ENCODE measurements at regions not wholly inside any gene's neighbourhood (a gene's known extent, or its start where the extent isn't known, plus 50 kb on each side); places are given as distances from the start of the nearest gene placed in this dataset.

DNA sequence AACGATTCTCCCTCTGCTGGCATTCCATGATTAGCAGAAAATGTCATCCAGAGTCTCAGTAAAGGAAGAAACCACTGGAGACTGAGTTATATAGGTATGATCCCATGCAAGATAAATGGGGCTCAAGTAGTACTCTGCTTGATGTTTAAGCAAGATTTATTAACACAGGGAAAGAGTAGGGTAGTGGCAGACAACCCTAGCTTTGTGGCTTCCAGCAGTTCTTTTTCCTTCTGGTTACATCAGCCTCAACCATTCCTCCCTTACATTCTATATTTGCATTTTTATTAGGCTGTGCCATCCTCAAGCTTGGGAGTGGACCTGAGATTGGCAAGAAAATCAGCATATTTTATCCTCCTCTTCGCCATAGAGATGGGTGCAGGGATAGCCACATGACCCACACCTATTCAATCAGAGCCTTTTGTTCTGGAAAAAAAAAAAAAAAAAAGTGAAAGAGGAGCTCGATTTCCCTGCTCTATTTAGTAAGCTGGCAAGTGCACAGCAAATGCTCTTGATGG is 402.1 kb downstream of the ZNF536 start:
- no peak for DNase-seq

DNA sequence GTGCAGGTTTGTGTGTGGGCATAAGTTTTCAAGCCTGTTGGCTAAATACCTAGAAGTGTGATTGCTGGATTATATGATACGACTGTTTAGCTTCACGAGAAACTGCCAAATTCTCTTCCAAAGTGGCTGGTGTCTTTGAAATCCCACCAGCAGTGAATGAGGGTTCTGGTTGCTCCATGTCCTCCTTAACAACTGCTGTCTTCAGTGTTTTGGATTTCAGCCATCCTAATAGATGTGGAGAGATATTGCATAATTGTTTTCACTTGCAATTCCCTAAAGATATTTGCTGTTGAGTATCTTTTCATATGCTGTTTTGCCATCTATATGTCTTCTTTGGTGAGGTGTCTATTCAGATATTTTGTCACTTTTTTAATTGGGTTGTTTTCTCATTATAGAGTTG is 390.5 kb downstream of the ZNF536 start:
- no peak for DNase-seq

DNA sequence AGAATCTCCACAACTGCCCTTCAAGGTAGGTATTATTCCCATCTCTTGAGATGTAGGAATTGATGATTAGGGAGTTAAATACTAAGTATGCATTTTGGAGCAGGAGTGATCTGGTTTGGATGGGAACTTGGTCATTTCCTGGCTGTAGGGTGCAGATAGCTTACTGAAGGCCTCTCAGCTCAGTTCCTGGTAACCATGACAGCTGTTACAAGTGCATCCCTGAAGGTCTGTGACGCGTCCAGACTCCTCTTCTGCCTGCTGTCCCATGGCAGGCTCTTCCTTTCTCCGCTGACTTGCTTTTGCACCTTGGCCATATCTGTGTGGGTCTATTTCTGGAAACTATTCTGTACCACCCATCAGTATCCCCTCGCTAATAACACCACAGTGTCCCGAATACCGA is 387.8 kb downstream of the ZNF536 start:
- no peak for DNase-seq

DNA sequence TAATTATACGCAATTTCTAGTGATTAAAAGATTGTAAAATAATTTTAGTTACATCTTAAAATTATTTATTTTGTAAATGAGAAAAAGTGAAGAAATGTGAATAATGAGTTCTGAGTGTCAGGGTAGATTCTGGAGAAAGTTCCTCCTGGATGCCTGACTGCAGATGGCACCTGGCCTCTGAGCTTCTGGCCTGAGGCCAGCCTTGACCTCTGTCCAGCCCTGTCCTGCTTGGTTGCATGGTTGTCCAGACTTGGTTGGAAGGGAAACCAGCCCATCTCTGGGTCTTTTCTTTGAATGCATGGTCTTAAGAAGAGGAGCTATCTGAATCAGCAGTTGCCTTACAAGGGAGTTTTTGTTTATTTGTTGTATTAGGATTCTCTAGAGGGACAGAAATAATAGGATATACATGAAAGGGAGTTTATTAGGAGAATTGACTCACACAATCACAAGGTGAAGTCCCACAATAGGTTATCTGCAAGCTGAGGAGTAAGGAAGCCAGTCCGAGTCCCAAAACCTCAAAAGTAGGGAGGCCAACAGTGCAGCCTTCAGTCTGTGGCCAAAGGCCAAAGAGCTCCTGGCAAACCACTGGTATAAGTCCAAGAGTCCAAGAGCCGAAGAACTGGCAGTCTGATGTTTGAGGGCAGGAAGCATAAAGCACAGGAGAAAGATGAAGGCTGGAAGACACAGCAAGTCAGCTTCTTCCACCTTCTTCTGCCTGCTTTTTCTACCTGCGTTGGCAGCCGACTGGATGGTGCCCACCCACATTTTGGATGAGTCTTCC is 385.8 kb downstream of the ZNF536 start:
- no peak for DNase-seq

DNA sequence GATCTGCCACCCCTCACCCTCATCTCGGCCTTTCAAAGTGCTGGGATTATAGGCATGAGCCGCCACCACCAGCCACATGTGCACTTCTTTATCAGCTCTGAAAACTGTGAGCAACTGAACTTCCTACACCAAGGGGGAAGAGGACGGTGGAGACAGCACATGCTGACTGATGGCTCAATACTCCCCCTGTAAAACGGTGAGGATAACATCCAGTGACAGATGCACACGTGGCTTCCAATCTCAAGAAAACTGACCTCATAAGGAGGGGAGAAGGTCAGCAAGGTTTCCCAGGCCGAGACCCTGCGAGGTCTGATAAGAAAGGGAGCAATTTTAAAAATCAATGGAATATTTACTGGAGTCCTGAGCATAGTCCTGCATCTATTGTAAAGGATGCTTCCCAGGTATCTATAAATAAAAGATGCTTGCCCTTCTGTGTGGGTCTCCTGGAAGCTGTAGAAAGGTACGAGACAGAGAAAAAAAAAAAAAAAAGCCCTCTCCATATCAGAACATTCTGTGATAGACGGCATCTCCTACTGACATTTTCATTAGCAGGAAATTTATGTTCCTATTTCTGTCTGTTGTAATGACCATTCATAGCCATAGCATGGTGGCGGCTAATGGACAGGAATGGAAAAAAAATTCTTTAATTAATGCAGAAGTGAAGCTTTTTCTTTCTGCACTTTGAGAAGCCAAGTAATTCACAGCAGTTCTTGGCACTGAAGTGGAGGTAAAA is 385.1 kb downstream of the ZNF536 start:
- DNase-seq = no peak

DNA sequence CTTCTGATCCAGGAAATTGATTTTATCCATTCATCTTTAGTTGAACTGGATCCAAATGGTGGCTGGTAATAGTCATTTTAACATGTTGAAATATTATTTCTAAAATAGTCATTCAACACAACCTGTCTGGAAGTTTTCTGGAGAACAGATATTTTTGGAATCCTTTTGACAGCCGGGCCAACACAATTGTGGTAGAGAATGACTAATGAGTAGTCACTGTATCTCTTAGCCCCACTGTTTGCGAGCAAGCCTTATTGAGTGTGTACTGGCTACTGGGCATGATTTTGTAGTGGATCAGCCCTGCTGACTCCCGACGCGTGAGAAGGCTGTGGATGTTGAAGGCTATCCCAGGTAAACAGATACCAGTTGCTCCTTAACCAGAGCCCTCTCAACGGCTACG is 383.4 kb downstream of the ZNF536 start:
- no peak for DNase-seq

DNA sequence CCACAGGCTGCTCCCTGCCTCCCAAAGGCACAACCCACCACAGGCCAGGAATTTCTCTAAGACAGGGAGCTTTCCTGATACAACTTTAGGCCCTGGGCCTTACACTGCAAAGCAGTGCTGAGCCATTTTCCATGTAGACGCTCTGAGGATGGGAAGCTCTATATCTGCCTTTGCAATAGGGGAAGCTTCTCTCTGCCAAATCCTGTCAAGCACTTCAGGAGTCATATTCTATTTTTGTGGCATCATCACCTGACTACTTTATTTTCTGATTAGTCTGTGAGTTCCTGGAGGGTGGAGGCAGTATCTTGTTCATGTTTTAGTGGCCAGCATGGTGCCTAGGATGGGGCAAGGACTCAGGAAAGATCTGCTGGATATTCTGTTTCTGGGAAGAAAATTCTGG is 382.0 kb downstream of the ZNF536 start:
- DNase-seq = no peak

DNA sequence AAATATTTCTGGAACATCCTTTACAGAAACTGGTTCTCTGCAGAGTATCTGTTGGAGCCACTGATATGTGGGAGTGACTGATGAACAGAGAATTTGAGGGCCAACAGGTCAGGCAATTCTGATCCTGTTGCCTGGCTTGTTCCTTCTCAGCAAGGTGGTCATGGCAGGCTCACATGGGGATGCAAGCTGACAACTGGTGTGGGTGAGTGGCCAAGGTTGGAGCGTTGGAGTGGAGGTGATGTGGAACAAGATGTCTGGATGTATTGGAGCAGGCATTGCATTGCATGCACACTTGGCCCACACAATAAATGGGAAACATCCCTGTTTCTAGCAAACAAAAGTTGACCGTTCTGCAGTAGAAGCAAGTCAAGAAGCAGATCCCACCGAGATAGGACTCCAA is 380.7 kb downstream of the ZNF536 start:
- no peak for DNase-seq

DNA sequence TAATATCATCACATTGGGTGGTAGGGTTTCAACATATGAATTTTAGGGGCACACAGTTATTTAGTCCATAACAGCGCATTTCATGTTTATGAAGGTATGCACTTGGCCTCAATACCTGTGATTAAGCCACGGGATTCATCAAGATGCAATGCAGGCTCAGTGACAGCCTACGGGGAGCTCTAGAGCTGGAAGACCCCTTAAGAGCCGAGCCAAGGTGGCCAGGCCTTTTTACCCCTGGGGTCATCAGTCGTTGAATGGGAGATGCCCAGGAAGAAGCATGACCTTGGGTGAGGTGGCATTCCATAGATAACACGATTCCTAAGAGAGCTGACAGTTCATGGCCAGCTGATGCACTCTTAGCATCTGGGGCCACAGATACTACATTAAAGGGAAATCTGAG is 380.0 kb downstream of the ZNF536 start:
- DNase-seq = no peak

DNA sequence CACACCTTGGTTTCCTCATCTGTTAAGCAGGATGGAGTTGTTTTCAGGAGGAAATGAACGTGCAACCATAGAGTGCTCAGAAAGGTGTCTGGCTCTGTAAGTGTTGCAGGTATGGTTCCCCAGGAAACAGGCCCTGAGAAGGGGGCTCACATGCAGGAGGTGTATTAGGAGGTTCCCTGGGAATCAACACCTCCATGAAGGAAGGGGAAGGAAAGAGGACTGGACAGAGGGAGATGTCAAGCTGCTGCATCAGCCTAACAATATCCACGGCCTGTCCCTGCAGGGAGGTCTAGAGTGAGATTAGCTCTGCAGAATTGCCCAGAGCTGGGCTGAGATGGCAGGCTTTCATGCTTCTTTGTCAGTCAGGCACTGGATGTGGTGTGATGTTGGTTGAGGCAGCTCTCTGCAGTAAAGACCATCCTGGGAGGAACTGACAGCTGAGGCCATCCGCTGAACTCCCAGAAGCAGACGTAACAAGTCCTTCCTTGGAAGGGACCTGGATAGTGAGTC is 373.3 kb downstream of the ZNF536 start:
- DNase-seq = no peak

DNA sequence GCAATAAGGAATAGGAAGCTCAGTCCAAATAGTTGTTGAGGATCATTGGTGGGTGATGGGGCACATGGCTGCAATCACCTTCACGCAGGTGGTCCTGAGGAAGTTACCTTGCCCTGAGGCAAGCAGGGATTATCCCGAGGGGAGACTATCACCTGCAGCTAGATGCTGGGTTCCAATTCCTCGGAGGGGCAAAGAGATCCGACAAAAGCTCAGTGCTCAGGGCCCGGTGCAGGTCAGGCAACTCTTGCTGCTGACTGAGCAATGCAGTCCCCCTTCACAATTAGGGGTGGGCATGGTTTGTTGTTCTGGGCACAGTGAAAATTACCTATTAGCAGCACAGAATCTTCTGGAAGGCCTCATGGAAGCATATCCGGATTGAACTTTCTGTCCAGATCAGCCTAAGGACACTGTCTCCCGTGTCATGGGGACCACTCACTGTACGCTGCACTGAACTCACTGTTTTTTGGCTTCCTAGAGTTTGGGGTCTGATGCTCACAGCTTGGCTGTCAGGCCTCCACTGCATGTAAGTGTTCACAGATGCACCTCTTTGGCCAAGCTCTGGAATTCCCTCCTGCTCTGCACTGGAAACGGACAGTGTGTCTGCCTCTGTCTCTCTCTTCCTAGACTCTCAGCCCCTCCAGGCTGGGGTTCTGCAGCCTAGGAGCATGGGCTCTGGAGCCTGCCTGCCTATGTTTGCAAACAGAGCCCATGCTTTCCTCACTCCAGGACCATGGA is 372.7 kb downstream of the ZNF536 start:
- no peak for DNase-seq

DNA sequence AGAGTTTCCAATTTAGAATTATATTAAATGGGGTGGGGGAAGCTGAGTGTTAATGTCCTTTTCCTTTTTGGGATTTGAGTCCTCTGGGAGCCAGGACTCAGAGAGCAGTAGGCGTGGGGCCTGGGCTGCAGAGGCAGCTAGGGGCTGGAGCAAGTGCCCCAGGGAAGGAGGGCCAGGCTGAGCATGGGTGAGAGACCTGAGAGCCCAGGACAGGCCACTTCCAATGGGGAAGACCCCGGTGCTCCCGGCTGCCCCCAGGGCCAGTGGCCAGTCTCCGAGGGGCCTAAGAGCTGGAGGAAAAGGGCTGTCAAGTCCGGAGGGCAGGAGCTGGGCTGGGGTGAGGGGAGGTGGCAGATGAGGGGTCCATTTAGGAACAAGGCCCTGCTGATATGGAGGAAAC is 371.5 kb downstream of the ZNF536 start:
- DNase-seq = no peak

DNA sequence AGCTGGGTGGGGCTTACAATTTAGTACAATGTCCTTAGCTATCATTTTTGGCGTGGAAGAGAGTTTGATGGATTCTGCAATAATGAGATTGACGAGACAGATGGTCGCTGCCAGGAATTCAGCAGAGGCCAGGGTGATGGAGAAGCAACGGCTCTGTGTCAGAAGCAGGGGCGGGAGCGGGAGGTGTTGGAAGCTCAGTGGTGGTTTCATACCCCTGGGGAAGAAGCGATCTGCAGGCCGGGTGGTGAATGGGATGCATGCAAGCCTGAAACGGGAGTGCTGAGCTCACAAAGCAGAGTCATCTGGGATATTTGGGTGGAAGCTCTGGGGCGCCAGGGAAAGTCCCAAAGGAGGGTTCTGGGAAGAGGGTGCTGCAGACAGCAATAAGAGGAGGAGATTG is 370.8 kb downstream of the ZNF536 start:
- no peak for DNase-seq

DNA sequence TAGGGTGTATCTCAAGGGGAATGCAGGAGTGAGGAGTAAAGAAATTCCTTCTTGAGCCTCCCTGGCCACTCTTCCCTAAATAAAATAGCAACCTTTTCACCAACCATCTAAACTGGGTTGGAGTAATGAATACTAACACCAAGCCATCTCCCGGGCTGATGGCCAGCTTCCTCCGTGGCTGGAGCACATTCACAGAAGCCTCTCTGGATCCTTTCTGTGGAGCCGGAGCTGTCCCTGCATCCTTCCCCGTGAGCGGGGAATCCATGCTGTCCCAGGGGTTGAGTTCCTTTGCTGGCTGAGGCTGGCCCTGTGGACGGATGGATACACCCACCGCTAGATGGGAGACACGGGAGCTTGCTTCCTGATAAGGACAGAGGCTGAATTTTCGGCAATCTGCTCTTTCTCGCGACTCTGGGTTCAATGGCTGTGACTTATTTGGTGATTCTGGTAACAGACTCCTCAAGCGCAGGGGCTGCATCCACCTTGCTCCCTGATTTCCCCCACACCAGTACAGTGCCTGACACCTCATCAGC is 370.3 kb downstream of the ZNF536 start:
- no peak for DNase-seq

DNA sequence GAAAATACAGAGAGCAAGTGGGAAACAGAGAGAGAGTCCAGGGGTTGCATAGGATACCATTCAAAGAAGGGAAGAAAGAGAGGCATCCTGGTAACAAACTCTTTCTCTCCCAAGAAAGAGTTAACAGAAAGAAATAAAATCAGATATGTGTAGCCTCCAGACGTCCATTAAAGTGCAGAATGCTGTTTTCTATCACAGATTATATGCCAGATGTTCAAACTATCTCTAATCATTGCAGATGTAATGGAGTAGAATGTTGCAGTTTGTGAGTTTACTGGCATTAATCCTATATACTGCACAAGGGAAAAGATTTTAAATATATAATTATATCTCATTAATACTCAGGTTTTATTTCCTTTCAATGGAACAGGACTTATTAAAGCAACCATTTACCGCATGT is 369.4 kb downstream of the ZNF536 start:
- DNase-seq = no peak

DNA sequence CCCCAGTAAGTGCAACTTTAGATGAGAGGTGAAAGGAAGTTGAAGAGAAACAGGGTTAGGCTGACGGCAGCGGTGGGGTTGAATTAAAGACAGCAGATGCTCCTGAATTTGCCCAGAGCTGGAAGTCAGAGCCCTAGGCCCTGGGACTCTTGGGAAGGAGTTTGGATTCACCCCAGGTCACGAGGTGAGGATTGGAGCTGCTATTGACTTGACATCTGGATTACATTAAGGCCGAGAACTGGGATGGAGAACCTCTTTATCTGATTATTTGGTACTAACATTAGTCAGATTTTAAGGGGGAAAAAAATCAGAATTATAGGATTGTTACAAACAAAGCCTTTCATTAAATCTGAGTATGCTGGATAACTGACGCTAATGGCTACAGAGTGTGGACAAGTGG is 367.2 kb downstream of the ZNF536 start:
- DNase-seq = no peak

DNA sequence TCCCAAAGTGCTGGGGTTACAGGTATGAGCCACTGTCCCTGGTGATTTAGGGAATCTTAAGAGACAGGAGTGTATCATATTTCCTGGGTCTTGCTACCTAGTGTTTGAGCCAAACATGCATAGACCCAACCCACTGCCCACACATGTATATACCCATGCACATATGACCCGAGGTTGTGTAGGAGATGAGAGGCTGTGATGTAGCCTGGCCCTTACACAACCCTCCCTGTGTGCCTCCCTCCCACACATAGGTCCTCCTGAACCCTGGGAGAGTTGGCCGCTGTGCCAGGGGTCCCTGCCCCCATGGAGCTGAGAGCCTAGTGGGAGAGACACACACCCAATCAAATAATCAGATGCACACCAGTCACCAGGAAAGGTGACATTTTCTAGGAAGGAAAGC is 365.9 kb downstream of the ZNF536 start:
- DNase-seq = no peak

DNA sequence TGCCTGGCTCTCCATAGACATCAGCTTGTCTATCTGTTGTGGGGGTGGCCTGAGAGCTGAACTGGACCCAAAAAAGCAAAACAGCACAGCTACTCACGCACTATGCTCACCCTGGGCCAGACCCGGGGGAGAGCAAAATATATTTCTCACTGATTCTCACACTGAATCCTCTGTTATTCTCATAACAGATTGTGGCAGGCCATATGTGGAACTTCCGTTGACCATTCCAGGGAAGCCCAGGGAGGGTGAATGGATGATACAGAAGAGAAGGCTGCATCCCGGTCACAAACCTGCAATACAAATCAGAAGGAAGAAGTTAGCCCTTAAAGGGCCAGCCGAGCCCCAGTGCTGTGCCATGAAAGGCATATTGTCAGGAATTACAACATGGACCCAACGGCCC is 362.5 kb downstream of the ZNF536 start:
- DNase-seq = no peak

DNA sequence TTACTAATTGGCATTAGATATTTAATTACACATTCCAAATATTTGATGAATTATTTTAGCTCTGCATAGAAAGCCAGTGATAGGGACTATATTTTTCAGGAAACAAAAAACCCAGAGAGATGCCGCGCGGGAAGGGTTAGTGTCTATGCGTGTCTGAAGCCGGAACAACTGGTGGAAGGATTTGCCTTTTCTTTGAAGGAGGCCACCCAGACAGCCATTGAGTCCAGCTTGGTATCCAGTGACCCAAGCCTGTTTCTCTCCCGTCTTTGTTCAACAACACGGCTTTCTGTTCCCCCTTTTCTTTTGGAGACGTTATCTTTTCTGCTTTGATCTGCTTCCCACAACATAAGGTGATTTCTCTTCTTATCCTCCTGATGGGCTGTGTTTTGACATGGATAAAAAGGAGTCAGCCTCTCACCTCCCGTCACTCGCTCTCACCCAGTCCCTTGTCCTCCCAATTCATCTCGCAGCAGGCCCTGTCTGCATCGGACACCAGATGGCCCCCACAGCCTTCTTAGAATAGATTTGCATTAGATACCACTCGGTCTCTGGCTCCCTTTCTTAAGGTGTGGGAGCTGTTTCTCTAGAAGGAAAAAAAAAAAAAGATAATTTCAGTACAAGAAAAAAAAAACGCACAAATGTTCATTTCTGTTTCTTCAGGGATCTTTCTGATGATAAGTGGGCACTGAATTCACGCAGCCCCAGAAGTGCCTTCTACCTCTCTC is 361.8 kb downstream of the ZNF536 start:
- no peak for DNase-seq

DNA sequence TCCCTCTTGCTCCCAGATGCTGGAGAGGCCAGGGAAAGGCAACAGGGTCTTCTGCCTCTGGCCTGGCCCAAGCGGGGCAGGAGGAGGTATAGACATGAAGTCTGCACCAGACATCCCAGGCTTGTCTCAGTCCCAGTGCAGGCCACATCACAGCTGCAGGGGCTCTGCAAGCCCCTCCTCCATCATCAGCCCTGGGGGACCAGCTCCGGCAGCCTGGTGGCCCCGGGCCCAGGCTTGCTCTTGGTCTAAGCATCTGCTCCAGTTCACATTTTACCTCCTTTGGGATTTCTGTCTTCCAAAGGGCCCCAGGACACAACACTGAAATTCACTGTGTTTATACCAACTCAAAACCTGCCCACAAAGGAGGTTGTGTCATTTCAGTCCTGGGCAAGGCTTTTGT is 359.4 kb downstream of the ZNF536 start:
- DNase-seq = no peak

DNA sequence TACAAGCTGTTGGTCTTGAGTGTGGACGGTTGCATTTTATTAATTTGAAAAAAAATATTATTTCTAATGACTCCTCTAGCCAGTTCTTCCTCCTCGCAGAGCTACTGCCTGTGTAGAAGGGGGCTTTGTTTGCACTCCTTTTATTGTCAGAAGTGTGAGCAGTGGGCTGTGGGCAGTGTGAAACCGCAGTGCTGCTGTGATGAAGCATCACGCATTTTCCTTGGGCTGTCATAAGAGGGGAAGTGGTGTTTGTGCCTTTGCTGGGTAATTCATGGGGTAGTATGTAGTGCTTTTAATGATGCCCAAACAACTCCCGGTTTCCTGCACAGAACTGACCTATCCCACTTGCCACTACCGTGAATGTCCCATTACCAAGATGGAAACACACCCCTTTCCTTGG is 357.3 kb downstream of the ZNF536 start:
- DNase-seq = no peak

DNA sequence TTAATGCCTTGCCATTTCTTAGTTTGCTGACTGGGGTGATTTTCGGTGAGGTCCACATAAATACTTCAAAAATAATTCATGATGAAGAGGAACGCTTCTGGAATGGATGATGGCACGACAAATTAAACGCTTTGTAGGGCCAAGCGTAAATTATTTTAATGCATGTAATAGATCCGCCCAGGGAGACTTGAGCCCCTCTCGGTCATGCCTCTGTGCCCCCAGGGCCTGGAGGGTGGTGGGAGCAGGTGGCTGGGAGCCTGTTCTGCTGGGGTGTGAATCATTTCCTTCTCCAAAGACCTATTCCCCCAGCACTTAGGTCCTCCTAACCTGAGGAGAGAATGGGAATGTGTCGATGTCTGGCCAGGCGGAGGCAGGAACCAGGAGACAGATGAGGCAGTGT is 350.6 kb downstream of the ZNF536 start:
- no peak for DNase-seq

DNA sequence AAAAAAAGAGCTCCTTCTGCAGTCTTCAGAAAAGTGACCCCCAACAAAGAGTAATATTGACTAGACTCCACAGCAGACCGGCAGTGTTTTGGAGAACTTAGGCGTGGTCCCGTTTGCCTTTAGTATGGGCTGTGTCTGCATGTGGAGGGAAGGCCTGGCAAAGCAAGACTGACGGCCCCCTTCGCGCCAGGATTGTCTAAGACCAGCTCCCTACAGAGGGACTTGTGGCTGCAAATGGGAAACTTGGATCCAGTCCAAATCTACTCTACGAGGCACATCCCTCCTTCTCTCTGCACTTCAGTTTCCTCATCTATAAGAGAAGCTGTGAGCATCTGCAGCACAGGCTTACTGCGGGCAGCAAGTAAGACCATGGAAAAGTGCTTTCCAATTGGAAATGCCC is 350.0 kb downstream of the ZNF536 start:
- no peak for DNase-seq
